Fibroblast of mammary gland (primary cell): ENCODE measurements at regions not wholly inside any gene's neighbourhood (a gene's known extent, or its start where the extent isn't known, plus 50 kb on each side); places are given as distances from the start of the nearest gene placed in this dataset.

Experiments used
- DNase-seq: peaks from one replicate; pipeline ENCODE4 v3.0.0-alpha.2; 2010; ENCODE audit warnings: low read depth
- H3K4me3 ChIP-seq: 2 replicates; pipeline ENCODE4 v1.5.1; 2011; ENCODE audit warnings: low read depth, mild to moderate bottlenecking, low read length, moderate library complexity; ENCODE audit not compliant: control insufficient read depth
- CTCF ChIP-seq: conservative IDR thresholded peaks from 2 replicates; pipeline ENCODE4 v1.5.1; 2011; ENCODE audit warnings: low read depth, low read length, inconsistent platforms; ENCODE audit not compliant: control insufficient read depth, insufficient read depth

GRCh38 chr9:105993116-105993854 is 298.9 kb downstream of the TMEM38B start:
- H3K4me3 ChIP-seq, result no peak overlapping the region
- DNase-seq, result no peak
- TF ChIP-seq CTCF, result no peak

GRCh38 chr9:105993921-105994715 is 299.8 kb downstream of the TMEM38B start:
- no peak for TF ChIP-seq CTCF
- no peak overlapping the region for H3K4me3 ChIP-seq
- no peak for DNase-seq

GRCh38 chr9:105994970-105995369 is 300.6 kb downstream of the TMEM38B start:
- no peak overlapping the region for H3K4me3 ChIP-seq
- TF ChIP-seq CTCF, result no peak
- DNase-seq, result peak; percentile 25

- no peak for DNase-seq
- no peak overlapping the region for H3K4me3 ChIP-seq
- TF ChIP-seq CTCF, result no peak
Measured at GRCh38 chr9:106017198-106017740, 322.9 kb downstream of the TMEM38B start.

GRCh38 chr9:106019039-106019680 is 324.8 kb downstream of the TMEM38B start:
- no peak overlapping the region for H3K4me3 ChIP-seq
- TF ChIP-seq CTCF, result no peak
- DNase-seq, result no peak

- DNase-seq, result no peak
- TF ChIP-seq CTCF, result no peak
- H3K4me3 ChIP-seq, result no peak overlapping the region
Measured at GRCh38 chr9:106019702-106020101, 325.4 kb downstream of the TMEM38B start.
